GM18870 (cell line): ENCODE measurements at regions not wholly inside any gene's neighbourhood (a gene's known extent, or its start where the extent isn't known, plus 50 kb on each side); places are given as distances from the start of the nearest gene placed in this dataset.

Experiments used
- ATAC-seq: cut with Tn5 transposase; IDR thresholded peaks from one replicate; pipeline ENCODE4 v1.9.1; 2021; ENCODE audit warnings: moderate library complexity; ENCODE audit not compliant: unreplicated experiment

- no peak for ATAC-seq
These were observed 167.4 kb upstream of the CD180 start for GRCh38 chr5:67363963-67364362.

DNA sequence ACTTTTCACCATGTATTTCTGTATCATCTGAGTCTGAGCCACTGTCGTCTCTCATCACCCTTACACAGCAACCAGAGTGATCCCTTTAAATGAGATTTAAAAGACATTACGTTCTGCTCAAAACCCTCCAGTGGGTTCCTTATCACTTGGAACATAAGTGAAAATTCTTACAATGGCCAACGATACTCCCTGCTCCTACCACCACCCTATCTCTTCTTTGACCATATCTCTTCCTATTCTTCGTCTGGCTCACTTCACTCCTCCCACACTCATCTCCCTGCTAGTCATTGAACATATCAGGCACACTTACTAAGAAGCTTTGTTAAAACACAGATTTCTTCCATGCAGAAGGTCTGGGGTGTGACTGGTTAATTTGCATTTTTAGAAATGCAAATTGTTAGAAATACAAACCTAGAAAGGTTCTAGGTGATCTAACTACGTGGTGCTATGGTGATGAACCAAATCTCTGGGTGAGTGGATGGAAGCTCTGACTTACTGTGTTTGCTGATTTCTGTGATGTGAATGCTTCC lies 166.6 kb upstream of the CD180 start:
- ATAC-seq = no peak

DNA sequence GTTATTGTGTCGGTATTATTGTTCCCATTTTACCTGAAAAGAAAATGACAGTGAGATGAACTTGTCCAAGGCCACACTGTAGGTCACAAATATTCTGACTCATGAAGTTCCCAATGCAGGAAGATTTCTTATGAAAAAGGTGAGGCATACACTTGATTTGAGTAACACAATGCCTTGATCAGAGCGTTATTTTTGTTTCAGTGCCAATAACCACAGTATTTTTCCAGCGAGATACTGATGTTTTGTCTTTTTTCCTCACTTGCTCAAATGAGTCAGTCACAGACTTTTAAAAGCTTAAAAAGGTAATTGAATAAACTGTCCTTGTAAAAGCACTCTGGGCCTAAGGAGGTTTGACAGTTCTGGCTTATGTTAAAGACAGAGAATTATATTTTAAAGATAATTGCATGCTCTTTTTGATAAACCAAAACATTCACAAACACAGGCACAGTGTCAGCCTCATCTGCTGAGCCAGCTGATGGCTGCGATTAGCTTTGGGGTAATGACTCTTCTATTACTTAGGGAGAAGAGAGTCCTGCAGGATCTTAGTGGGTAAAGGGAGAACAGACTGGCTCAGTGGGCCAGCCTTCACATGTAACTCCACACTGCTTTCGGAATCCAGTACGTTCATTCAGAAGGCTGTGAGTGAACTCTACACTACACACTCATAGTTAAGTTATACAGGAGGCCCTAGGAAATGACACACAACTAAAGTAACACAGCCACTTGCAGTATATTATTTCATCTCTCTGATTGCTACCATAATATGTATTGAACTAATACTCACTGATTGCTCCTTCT lies 165.5 kb upstream of the CD180 start:
- ATAC-seq = no peak

GRCh38 chr5:67360047-67360446 lies 163.4 kb upstream of the CD180 start:
- no peak for ATAC-seq

DNA sequence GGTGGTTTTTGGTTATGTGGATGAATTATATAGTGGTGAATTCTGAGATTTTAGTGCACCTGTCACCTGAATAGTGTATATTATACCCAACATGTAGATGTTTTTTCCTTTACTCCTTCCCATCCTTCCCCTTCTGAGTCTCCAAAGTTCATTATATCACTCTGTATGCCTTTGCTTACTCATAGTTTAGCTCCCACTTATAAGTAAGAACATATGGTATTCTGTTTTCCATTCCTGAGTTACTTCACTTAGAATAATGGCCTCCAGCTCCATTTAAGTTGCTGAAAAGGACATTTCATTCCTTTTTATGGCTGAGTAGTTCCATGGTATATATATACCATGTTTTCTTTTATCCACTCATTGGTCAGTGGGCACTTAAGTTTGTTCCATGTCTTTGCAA lies 161.6 kb upstream of the CD180 start:
- no peak for ATAC-seq

GRCh38 chr5:67355120-67355713 lies 158.6 kb upstream of the CD180 start:
- no peak for ATAC-seq

- no peak for ATAC-seq
These were observed 157.2 kb upstream of the CD180 start for GRCh38 chr5:67353500-67354450.

DNA sequence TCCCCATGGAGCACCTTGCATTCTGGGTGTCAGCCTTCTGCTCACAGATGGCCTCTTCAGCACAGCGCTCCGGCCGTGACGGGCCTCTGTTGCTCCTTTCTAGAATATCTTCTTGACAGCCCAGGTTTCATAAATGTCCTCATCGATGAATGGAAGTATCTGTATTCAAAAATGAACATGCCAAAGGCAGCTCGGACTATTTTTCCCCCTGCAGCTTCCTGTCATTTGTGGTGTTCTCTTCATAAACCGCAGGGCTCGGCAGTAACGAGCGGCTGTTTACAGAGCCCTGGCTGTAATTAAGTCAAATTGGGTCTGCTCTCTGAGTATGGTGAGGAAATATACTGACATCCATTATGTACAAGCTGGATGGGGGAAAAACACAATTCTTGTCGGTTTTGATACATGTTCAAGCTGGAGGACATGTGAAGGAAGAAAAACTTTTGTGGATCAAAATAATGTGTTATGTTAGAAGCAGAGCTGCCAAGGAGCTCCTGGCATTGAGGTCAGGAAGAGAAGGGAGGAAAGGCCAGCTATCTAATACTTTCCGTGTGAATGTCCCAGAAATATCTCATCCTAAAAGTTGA lies 154.1 kb upstream of the CD180 start:
- no peak for ATAC-seq

DNA sequence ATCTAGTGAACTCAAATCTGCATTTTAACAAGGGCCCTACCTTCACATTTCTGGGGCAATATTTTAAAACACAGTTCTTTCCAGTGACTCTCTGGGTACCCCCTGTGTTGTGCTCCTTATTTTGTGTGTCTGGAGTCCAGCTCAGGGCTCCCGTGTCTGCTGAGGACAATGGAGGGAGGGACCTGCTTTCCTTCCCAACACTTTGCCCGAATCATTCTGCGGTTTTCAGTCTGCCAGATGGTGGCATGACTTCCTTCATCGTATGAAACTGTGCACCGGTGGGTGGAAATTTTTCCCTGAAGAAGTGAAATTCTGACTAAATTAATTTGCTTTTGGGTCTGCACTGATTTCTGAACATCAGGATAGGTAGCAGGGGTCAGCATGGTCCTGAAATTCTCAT lies 153.6 kb upstream of the CD180 start:
- ATAC-seq = no peak

DNA sequence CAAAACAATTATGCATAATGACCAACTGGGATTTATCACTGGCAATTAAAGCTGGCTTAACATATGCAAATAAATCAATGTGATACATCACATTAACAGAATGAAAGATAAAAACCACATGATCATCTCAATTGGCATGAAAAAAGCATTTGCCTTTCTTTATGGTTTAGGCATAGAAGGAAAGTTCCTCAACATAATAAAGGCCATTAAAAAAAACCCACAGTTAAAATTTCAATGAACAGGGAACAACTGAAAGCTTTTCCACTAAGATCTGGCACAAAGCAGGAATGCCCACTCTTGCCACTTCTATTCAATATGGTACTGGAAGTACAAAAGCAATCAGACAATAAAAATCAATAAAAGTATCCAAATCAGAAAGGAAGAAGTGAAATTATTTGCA lies 151.2 kb upstream of the CD180 start:
- no peak for ATAC-seq

DNA sequence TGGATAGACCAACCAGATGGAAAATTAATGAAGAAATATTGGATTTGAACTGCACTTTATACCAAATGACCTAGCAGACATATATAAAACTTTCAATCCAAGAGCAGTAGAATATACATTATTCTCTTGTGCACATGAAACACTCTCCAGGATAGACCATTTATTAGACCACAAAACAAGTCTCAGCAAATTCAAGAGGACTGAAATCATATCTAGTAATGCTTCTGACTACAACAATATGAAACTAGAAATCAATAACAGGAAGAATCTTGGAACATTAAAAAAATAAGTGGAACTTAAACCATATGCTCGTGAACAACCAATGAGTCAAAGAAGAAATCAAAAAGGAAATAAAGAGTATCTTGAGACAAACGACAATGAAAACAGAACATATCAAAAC lies 150.0 kb upstream of the CD180 start:
- ATAC-seq = no peak

- ATAC-seq = no peak
These were observed 148.3 kb upstream of the CD180 start for GRCh38 chr5:67344870-67345269.

GRCh38 chr5:67343835-67344234 lies 147.2 kb upstream of the CD180 start:
- ATAC-seq = no peak

GRCh38 chr5:67341478-67341877 lies 144.9 kb upstream of the CD180 start:
- ATAC-seq = no peak

DNA sequence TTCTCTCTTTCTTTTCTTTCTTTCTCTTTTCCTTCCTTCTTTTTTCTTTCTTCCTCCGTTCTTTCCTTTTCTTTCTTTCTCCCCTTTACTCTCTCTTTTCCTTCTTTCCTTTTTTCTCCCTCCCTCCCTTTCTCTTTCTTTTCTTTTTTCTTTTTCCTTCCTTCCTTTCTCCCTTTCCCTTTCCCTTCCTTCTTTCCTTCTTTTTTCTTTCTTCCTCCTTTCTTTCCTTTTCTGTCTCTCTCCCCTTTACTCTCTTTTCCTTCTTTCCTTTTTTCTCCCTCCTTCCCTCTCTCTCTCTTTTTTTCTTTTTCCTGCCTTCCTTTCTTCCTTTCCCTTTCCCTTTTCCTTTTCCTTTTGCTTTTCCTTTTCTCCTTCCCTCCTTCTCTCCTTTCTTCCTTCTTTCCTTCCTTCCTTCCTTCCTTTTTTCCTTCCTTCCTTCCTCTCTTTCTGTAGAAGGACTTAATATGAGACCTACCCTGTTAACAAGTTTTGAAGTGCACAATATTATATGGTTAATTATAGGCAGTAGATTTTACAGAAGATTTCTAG lies 142.7 kb upstream of the CD180 start:
- no peak for ATAC-seq

GRCh38 chr5:67338421-67338820 lies 141.8 kb upstream of the CD180 start:
- no peak for ATAC-seq

- no peak for ATAC-seq
These were observed 141.2 kb upstream of the CD180 start for GRCh38 chr5:67337751-67338150.

- no peak for ATAC-seq
These were observed 138.8 kb upstream of the CD180 start for GRCh38 chr5:67335426-67335825.

DNA sequence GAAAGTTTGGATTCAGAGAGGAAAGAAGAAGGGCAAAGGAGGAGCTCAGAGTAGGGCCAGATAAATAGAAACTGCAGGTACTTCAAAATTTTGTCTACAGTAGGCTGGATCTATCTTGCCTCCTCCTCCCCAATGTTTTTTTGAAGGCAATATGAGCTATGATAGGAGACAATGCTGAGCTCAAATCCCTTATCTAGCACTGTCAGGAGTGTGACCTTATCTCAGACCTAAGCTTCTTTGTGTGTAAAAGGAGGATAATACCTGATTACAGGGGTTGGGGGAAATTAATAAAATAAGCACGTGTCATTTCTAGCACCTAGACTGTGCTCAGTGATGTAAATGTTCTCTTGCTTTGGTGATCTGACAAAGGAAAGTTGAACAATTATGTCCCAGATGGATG lies 137.8 kb upstream of the CD180 start:
- ATAC-seq = no peak

- ATAC-seq = no peak
These were observed 136.6 kb upstream of the CD180 start for GRCh38 chr5:67333171-67333570.
